H9 (cell line): ENCODE measurements at regions not wholly inside any gene's neighbourhood (a gene's known extent, or its start where the extent isn't known, plus 50 kb on each side); places are given as distances from the start of the nearest gene placed in this dataset.

Experiments
- DNase-seq: peaks from one replicate; pipeline ENCODE4 v3.0.0-alpha.2; 2017
- H2AFZ ChIP-seq: one replicate; pipeline ENCODE4 v1.6.1; 2013; ENCODE audit warnings: mild to moderate bottlenecking, low read length, control low read depth, moderate library complexity
- H2AK5ac ChIP-seq: 2 replicates; pipeline ENCODE4 v1.6.1; 2013; ENCODE audit warnings: low read length, control low read depth, mixed read lengths; ENCODE audit not compliant: insufficient read length
- H2BK120ac ChIP-seq: one replicate; pipeline ENCODE4 v1.6.1; 2013; ENCODE audit warnings: low read depth, mild to moderate bottlenecking, low read length, control low read depth, inconsistent platforms; ENCODE audit not compliant: poor library complexity, severe bottlenecking
- H2BK12ac ChIP-seq: 2 replicates; pipeline ENCODE4 v1.6.1; 2013; ENCODE audit warnings: low read length, control low read depth, mixed read lengths, low read depth; ENCODE audit not compliant: insufficient read length
- H2BK15ac ChIP-seq: 2 replicates; pipeline ENCODE4 v1.6.1; 2013; ENCODE audit warnings: low read depth, low read length, control low read depth
- H2BK20ac ChIP-seq: one replicate; pipeline ENCODE4 v1.6.1; 2013; ENCODE audit warnings: low read depth, mild to moderate bottlenecking, low read length, control low read depth, inconsistent platforms; ENCODE audit not compliant: poor library complexity, severe bottlenecking
- H2BK5ac ChIP-seq: 2 replicates; pipeline ENCODE4 v1.6.1; 2013; ENCODE audit warnings: low read length, control low read depth, mixed read lengths; ENCODE audit not compliant: insufficient read length
- H3K14ac ChIP-seq: 2 replicates; pipeline ENCODE4 v1.6.1; 2013; ENCODE audit warnings: low read length, control low read depth; ENCODE audit not compliant: insufficient read depth
- H3K18ac ChIP-seq: 2 replicates; pipeline ENCODE4 v1.6.1; 2013; ENCODE audit warnings: low read depth, mild to moderate bottlenecking, mixed read lengths, low read length, control low read depth; ENCODE audit not compliant: insufficient read length
- H3K23ac ChIP-seq: 2 replicates; pipeline ENCODE4 v1.6.1; 2013; ENCODE audit warnings: low read length, control low read depth, mixed read lengths, low read depth; ENCODE audit not compliant: insufficient read length
- H3K23me2 ChIP-seq: 2 replicates; pipeline ENCODE4 v1.6.1; 2013; ENCODE audit warnings: low read depth, mild to moderate bottlenecking, mixed read lengths, low read length, control low read depth; ENCODE audit not compliant: insufficient read length, poor library complexity, severe bottlenecking
- H3K27ac ChIP-seq: 2 replicates; pipeline ENCODE4 v1.5.1; 2013; ENCODE audit warnings: low read length, control low read depth, mixed read lengths, low read depth; ENCODE audit not compliant: insufficient read length
- H3K27me3 ChIP-seq: 2 replicates; pipeline ENCODE4 v1.6.1; 2013; ENCODE audit warnings: low read length, control low read depth, inconsistent platforms; ENCODE audit not compliant: insufficient read depth
- H3K4ac ChIP-seq: 2 replicates; pipeline ENCODE4 v1.6.1; 2013; ENCODE audit warnings: low read depth, mild to moderate bottlenecking, control low read depth, inconsistent platforms, low read length, moderate library complexity
- H3K4me1 ChIP-seq: 2 replicates; pipeline ENCODE4 v1.6.1; 2013; ENCODE audit warnings: low read length, control low read depth, inconsistent platforms; ENCODE audit not compliant: insufficient read depth
- H3K4me2 ChIP-seq: 2 replicates; pipeline ENCODE4 v1.6.1; 2013; ENCODE audit warnings: low read length, control low read depth, mixed read lengths; ENCODE audit not compliant: insufficient read length, insufficient read depth
- H3K56ac ChIP-seq: 2 replicates; pipeline ENCODE4 v1.6.1; 2013; ENCODE audit warnings: low read depth, mild to moderate bottlenecking, mixed read lengths, low read length, control low read depth; ENCODE audit not compliant: insufficient read length
- H3K79me1 ChIP-seq: 2 replicates; pipeline ENCODE4 v1.6.1; 2013; ENCODE audit warnings: low read depth, mild to moderate bottlenecking, moderate library complexity, low read length, control low read depth, inconsistent platforms; ENCODE audit not compliant: insufficient read depth, poor library complexity, severe bottlenecking
- H3K79me2 ChIP-seq: 2 replicates; pipeline ENCODE4 v1.6.1; 2013; ENCODE audit warnings: low read length, control low read depth, inconsistent platforms; ENCODE audit not compliant: insufficient read depth
- H3K9ac ChIP-seq: 2 replicates; pipeline ENCODE4 v1.6.1; 2013; ENCODE audit warnings: low read length, control low read depth, mixed read lengths; ENCODE audit not compliant: insufficient read length; ENCODE audit errors: extremely low read depth
- H3K9me3 ChIP-seq: one replicate; pipeline ENCODE4 v1.6.1; 2013; ENCODE audit warnings: low read depth, low read length, inconsistent platforms; ENCODE audit not compliant: control insufficient read depth
- H3T11ph ChIP-seq: one replicate; pipeline ENCODE4 v1.6.1; 2013; ENCODE audit warnings: mild to moderate bottlenecking, low read length, control low read depth, inconsistent platforms
- H4K20me1 ChIP-seq: one replicate; pipeline ENCODE4 v1.6.1; 2013; ENCODE audit not compliant: control insufficient read depth, insufficient read length, insufficient read depth
- H4K5ac ChIP-seq: 2 replicates; pipeline ENCODE4 v1.6.1; 2013; ENCODE audit warnings: low read depth, mild to moderate bottlenecking, mixed read lengths, low read length, control low read depth; ENCODE audit not compliant: insufficient read length
- H4K8ac ChIP-seq: replicated peaks from 2 replicates; pipeline ENCODE4 v1.6.1; 2013; ENCODE audit warnings: low read length, control low read depth, mixed read lengths, low read depth; ENCODE audit not compliant: insufficient read length
- H4K91ac ChIP-seq: 2 replicates; pipeline ENCODE4 v1.6.1; 2013; ENCODE audit warnings: low read depth, mild to moderate bottlenecking, moderate library complexity, mixed read lengths, low read length, control low read depth; ENCODE audit not compliant: insufficient read length
- H3K27ac Mint-ChIP-seq, 3 experiments: 2 replicates in 2 of 3; 3 replicates in 1 of 3; pipeline ENCODE4 v1.8.0; 2020 to 2021; ENCODE audit warnings: mixed read lengths in 3 of 3, mild to moderate bottlenecking in 1 of 3, moderate library complexity in 1 of 3
- H3K27me3 Mint-ChIP-seq: 2 replicates; pipeline ENCODE4 v1.8.0; 2021; ENCODE audit warnings: low read depth, mild to moderate bottlenecking, moderate library complexity, mixed read lengths
- H3K36me3 Mint-ChIP-seq, 3 experiments: 2 replicates in 2 of 3; 3 replicates in 1 of 3; pipeline ENCODE4 v1.8.0; 2020 to 2021; ENCODE audit warnings: low read depth in 3 of 3, mixed read lengths in 3 of 3; ENCODE audit not compliant: insufficient read depth in 1 of 3
- H3K4me1 Mint-ChIP-seq, 2 experiments: 2 replicates each; pipeline ENCODE4 v1.8.0; 2020; ENCODE audit warnings: mixed read lengths in 2 of 2
- H3K4me3 Mint-ChIP-seq, 2 experiments: 2 replicates in 1 of 2; 3 replicates in 1 of 2; pipeline ENCODE4 v1.8.0; 2020 to 2021; ENCODE audit warnings: mild to moderate bottlenecking in 2 of 2, mixed read lengths in 2 of 2, moderate library complexity in 1 of 2
- H3K9me3 Mint-ChIP-seq, 2 experiments: 2 replicates in 1 of 2; 3 replicates in 1 of 2; pipeline ENCODE4 v1.8.0; 2020; ENCODE audit warnings: mild to moderate bottlenecking in 2 of 2, mixed read lengths in 2 of 2, moderate library complexity in 1 of 2
- WGBS: extraction: QIAGEN DNeasy Blood & Tissue Kit; methylation state at CpG from one replicate; pipeline ENCODE4 v1.1.7; 2013; ENCODE audit warnings: missing lambda C conversion rate, low lambda C conversion rate, mixed read lengths; ENCODE audit not compliant: insufficient read length; ENCODE audit errors: extremely low coverage; 5-methylcytosine and 5-hydroxymethylcytosine counted together
- TF ChIP-seq, protein P1 (sequence below): fragments of 200-600 bp; sonication (generic); conservative IDR thresholded peaks from 3 replicates; pipeline ENCODE4 v1.8.0; 2021; ENCODE audit warnings: antibody characterized with exemption, mild to moderate bottlenecking

DNA sequence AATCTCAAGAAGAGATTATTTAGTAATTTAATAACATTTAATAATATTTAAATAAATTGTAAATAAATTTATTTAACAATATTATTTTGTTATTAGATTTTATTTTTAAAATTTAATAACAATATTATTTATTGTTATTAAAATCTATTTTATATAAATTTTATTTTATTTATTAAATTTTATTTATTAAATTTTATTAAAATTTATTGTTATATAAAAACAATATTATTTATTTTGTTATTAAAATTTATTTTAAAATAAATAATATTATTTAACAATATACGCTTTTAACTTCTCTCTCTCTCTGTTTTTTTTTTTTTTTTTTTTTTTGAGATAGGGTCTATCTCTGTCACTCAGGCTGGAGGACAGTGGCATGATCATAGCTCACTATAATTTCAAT, 347.1 kb upstream of the LRRC7 start:
- Histone ChIP-seq H2AFZ (no peak overlapping the region), H2BK20ac (no peak overlapping the region), H3K9me3 (no peaks in the 10 kb centered on the region), H2BK15ac (no peak overlapping the region), H4K91ac (no peak overlapping the region), H4K8ac (no peak overlapping the region), H2BK120ac (no peak overlapping the region), H4K20me1 (no peaks in the 10 kb centered on the region), H2BK12ac (no peak overlapping the region), H3K27me3 (no peaks in the 10 kb centered on the region), H2BK5ac (no peak overlapping the region), H3K56ac (no peak overlapping the region), H4K5ac (no peak overlapping the region), H3K79me1 (no peaks in the 10 kb centered on the region), H3K4ac (no peak overlapping the region), H3T11ph (no peak overlapping the region), H3K79me2 (no peaks in the 10 kb centered on the region), H3K4me2 (no peak overlapping the region), H3K23me2 (no peaks in the 10 kb centered on the region), H3K23ac (no peak overlapping the region), H3K18ac (no peak overlapping the region), H3K4me1 (no peaks in the 10 kb centered on the region), H3K27ac (no peak overlapping the region), H2AK5ac (no peak overlapping the region), H3K9ac (no peak overlapping the region), H3K14ac (no peak overlapping the region)
- Mint-ChIP-seq H3K9me3 (peaks cover 0 to 5% of the 10 kb centered on the region in 2 experiments; a peak in 2 of 5 replicates), H3K27ac (no peak overlapping the region), H3K4me1 (no peaks in the 10 kb centered on the region; a peak in 1 of 4 replicates), H3K36me3 (no peaks in the 10 kb centered on the region), H3K27me3 (no peaks in the 10 kb centered on the region), H3K4me3 (no peak overlapping the region)
- DNase-seq: no peak
- TF ChIP-seq, protein P1, sequence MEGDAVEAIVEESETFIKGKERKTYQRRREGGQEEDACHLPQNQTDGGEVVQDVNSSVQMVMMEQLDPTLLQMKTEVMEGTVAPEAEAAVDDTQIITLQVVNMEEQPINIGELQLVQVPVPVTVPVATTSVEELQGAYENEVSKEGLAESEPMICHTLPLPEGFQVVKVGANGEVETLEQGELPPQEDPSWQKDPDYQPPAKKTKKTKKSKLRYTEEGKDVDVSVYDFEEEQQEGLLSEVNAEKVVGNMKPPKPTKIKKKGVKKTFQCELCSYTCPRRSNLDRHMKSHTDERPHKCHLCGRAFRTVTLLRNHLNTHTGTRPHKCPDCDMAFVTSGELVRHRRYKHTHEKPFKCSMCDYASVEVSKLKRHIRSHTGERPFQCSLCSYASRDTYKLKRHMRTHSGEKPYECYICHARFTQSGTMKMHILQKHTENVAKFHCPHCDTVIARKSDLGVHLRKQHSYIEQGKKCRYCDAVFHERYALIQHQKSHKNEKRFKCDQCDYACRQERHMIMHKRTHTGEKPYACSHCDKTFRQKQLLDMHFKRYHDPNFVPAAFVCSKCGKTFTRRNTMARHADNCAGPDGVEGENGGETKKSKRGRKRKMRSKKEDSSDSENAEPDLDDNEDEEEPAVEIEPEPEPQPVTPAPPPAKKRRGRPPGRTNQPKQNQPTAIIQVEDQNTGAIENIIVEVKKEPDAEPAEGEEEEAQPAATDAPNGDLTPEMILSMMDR: no peak
- WGBS: no CpG with 5 or more reads among the region's 1 CpG
